Fibroblast of gingiva (primary cell): ENCODE measurements at regions not wholly inside any gene's neighbourhood (a gene's known extent, or its start where the extent isn't known, plus 50 kb on each side); places are given as distances from the start of the nearest gene placed in this dataset.
A peak's percentile ranks its signal among the peaks of the same experiment; 100 is the strongest.

Experiments used
- DNase-seq: peaks from one replicate; pipeline ENCODE4 v3.0.0-alpha.2; 2011; ENCODE audit warnings: low read depth

DNA sequence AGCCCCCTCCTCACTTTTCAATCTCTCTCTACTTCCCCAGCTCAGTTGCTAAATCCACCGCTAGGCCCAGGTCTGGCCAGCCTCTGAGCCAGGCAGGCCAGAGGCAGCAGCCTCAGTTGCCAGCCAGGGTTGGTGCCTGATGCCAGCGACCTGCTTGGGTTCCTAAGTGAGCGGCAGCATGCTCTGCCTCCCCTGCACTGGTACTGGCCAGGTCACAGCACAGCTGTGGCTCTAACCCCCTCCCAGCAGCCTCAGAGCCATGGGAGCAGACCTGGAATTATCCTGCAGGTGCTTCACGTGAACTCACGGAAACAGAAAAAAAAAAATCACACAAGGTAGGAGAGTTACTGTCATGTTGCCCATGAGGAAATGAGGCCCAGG, 82.5 kb upstream of the ATF3 start:
- no peak for DNase-seq

DNA sequence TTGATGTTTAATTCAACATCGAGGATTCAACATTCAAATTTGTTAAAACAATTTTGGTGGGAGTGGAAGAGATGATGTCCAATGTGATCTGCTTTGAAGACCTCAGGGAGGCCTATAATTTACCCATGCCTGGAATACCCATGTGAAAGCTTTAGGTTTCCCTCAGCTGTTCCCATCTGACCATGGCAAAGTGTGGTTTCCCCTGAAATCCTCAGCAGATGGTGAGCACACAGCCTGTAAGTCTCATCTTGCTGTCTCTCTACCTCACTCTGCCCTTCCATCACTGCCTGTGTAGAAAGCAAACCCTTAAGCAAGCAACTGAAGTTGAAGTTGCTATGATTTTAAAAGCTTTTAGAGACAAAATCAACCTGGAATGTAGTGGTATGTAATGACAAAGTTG, 80.1 kb upstream of the ATF3 start:
- no peak for DNase-seq

DNA sequence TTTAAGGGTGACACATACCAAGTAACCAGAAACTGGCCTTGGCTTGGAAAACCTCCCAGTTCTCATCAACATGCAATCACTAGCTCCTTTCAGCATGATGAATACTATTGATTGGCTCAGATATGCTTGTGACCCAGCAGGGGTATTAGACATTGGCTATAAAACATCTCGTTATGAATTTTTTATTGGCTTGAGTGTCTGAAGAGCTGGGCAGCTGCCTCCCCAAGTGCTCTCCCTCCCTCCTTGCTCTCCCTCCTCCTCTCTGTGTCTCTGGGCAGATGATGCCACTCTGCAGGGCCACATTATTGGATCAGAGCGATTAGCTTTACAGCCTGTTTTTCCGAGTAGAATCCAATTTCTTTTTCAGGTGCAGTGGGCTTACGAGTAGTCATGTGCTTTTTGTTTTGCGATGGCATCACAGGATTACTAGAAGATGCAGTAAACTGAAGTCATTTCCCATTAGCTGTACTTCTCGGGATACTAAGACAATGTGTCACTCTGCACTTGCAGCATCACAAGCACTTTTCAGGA, 79.3 kb upstream of the ATF3 start:
- peak; percentile 64 for DNase-seq

- no peak for DNase-seq
These were observed 77.3 kb upstream of the ATF3 start for GRCh38 chr1:212531267-212531666.

DNA sequence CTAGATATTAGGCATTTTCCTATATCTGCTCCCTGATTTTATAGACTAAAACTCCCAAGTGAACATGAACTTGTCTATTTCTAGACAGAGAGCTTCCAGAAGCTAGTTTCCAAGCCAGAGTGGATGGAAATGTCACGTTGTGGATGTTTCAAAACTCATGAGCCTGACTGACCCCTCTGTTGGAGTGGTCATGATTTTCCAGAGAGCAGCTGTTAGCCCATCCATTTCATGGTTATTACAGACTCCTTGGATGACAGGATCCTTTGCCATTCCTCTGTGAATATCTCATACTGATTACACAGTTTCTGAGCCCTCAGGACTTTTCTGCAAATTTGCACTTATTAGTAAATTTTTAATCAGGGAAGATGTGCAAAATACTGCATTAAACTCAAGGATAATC, 76.8 kb upstream of the ATF3 start:
- DNase-seq, result no peak

DNA sequence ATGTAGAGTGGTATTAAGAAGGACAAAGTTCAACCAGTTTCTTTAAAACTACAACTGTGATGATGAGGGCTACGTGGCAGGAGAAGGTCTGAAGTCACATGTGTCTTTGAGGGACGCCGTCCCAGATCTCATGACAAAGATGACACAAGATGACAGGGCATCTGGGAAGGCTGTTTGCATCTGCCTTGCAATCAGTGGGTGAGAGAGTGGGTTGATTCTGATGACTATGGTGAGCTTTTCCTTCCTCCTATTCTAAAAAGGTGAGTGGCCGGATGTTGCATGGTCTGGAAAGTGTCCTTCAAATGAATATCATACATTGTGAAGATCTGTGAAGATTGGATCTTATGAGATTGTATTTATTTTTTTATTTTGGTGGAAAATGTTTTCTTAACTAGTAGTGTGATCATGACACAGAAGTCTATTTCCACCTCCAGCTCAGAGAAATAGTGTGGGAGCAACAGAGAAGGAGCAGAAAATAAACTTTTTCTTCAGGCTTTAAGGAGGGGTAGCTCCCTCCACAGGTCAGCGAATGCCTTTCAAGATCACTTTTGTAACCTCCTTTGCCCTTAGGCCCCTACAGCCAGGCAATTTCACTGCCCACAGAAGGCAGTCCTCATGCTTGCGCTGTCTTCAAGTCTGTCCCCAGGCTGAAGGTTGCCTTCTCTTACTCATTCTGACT, 76.0 kb upstream of the ATF3 start:
- DNase-seq, result no peak

DNA sequence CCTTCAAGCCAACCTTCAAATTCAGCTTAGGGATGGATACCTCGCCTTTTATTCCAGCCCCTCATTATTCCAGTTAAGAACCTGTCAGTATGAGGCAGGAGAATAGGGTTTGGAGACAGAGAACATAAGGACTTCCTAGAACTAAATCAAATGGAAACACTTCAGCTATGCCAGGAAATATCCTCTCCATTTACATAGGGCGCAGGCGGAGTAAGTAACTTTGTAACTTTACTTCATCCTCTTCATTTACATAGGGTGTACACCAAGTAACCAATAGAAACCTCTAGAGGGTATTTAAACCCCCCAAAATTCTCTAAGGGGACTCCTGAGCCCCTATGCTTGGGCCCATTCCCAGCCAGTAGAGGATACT, 75.4 kb upstream of the ATF3 start:
- DNase-seq, result no peak

GRCh38 chr1:212536586-212536985, 72.0 kb upstream of the ATF3 start:
- DNase-seq, result no peak

DNA sequence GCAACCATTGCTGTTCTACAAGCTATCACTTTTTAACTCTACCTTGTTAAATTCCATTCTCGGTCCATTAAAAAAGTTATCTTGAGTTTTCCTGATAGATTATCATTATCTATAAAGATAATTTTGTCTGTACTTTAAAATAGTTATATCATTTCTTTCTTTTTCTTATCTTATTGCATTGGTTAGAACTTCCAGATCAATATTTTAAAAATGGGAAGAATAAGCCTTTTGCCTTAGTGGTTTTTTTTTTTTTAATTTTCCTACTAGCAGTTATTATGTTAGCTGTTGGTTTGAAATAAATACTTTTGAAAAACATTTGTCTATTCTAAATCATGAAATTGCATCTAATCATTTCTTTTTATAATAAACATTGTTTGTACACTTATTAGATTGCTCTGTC, 71.0 kb upstream of the ATF3 start:
- DNase-seq, result no peak

- no peak for DNase-seq
These were observed 68.7 kb upstream of the ATF3 start for GRCh38 chr1:212539737-212540430.

GRCh38 chr1:212542761-212543187, 65.8 kb upstream of the ATF3 start:
- DNase-seq, result no peak

DNA sequence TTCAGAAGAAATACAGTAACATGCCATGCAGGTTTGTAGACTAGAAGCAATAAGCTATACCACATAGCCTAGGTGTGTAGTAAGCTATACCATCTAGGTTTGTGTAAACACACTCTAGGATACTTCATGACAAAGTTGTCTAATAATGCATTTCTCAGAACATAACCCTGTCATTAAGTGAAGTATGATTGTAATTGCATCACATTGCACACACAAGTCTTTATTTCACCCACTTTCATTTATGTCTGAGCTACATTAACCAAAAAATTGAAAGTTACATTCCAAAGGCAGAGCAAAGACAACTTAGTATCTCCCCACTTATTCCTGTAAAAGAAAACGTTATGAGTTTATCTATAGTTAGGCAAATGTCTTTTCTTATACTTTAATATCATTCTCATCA, 64.5 kb upstream of the ATF3 start:
- no peak for DNase-seq

DNA sequence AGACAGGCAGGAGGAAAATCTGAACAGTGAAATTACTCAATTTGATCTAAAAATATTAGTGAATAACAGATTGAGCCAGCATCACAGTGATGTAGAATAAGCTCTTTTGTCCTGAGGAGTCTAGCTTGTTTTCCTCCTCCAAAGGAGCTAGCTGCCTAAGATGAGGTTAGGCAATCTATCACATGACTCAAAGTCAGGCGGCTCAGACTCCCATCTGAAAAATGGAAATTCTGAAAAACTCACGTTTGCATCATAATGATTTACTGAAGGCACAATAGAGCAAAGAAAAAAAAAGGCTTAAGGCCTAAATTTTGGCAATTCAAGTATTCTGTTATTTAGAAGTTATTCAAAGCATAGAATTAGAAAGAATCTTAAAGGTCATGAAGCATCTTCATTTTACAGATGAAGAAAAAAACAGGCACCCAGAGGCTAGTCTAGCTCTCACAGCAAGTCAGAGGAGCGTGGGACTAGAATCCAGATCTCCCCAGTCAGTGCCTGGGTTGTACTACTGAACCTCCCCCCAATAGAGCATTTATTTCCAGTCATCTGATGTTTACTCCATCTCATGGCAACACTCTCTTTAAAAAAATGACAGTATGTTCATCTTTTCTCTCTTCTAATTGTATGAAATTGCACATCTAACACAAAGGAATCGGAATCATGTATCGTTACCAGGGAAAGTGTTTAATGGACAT, 62.5 kb upstream of the ATF3 start:
- peak; percentile 73 for DNase-seq

- DNase-seq, result no peak
These were observed 59.0 kb upstream of the ATF3 start for GRCh38 chr1:212549503-212550017.

GRCh38 chr1:212551929-212552328, 56.6 kb upstream of the ATF3 start:
- no peak for DNase-seq

DNA sequence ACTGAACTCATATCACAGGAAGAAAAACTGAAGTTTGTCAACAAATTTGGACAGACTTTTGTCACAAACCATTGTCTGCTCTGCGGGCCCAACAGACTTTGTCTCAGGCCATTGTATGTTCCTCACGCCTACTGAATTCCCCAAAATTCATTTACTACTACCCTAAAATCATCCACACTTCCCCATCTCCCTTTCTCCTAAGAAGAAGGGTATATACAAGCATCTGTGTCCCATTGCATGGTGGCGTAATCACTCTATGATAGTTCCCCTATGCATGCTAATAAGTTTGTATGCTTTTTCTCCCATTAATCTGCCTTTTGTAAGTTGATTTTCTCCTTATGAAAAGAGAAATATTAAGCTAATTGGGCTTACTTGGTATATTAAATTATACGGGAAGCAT, 54.9 kb upstream of the ATF3 start:
- DNase-seq, result no peak

DNA sequence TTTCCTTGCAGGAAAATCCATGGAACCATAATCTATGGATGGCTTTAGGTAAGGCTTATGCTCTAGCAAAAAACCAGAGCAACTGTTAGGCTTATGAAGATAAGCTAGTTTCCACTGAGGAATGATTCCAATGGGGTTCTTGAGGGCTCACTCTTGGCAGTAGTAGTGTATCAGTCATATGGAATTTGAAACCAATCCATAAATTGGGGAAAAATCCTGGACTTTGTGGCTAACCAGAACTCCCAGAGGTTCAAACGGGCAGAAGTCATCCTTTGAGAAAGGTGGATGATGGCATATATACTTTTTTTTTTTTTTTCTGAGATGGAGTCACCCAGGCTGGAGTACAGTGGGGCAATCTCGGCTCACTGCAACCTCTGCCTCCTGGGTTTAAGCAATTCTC, 54.2 kb upstream of the ATF3 start:
- DNase-seq, result no peak

DNA sequence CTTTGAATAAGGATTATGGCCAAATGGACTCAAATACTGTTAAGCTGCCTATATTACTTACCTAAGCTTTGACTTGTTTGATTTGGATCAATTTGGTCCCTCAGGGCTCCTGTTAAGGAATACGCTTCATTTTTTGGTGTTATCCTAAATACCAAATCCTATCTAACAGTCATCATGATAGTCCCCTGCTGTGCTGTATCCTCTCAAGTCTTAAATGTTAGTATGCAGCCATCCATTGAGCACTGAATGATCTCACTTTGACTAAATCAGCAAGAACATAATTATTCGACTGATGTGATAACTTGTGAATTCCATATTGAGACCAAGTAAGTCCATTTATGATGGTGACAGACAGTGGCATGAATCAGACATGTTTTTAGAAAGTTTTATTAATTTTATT, 53.1 kb upstream of the ATF3 start:
- no peak for DNase-seq

DNA sequence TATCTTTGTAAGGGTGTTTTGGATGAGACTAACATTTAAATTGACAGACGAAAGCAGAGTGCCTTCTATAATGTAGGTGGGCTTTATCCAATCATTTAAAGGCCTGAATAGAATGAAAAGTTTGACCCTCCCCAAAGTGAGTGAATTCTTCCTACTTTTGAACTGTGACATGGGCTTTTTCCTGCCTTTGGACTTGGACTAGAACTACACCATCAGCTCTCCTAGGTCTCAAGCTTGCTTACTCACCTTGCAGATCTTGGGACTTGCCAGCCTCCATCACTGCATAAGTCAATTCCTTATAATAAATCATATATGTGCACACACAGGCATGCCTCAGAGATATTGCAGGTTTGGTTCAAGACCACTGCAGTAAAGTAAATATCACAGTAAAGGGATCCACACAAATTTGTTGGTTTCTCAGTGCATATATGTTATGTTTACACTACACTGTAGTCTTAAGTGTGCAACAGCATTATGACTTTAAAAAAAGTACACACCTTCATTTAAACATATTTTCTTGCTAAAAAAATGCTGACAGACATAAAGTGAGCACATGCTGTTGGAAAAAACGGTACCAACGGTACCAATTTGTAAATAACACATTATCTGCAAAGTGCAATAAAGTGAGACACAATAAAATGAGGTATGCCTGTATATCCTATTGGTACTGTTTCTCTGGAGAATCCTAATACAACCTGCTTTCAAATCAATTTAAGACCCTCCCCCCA, 51.6 kb upstream of the ATF3 start:
- no peak for DNase-seq

DNA sequence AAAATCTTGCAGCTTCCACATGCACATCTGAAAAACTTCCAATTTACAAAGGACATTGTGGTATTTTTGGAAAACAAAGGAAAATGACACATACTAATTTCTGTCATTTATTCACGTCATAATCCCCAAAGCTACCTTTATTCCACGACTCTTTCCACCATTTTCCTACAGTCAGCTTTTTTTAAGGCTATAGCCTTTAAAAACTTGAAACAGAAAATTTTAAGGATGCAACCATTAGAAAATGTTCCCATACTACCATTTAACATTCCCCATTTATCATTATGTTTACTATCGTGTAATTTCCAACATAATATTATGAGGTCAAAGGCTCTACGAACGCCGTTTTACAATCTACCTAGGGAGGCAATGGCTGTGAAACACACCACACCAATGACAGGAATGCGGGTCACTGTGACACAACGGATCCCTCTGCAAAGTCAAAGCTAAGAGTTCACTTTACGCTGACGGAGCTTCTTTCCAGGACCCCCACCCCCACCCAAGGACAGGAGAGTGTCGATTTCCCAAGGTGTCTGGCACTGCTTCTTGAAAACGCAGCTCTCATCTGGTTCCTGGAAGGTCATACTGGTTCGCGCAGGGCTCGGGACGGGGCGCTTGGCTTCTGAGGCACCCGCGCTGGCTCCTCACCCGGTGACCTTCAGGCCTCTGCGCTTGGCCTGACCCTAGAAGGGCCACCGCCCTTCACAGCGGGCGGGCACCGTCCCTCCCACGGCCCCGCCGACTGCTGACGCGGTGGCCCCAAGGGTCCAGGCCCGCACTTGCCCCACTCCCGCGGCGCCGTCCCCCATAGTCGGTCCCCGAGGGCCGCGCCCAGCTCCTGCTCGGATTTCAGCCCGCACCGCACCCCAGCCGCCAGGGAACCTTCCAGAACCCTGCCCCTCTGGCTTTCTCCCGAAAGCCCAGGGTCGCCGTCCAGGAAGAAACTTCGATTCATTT, 50.5 kb upstream of the ATF3 start:
- DNase-seq, result peak; percentile 49
